Activated CD4-positive, alpha-beta T cell treated with anti-CD3 and anti-CD28 coated beads for 24 hours (primary cell): ENCODE measurements at regions not wholly inside any gene's neighbourhood (a gene's known extent, or its start where the extent isn't known, plus 50 kb on each side); places are given as distances from the start of the nearest gene placed in this dataset.
"Not testable (repeated sequence)": the region's sequence is repeated elsewhere in the genome, so short reads cannot be mapped to it uniquely, and the experiment has no call there.

Experiments used
- DNase-seq, 2 donors: peaks; one replicate each; pipeline ENCODE4 v3.0.0-alpha.2; 2020; ENCODE audit warnings: low read depth in 2 of 2

GRCh38 chr2:18987016-18987415 is 371.4 kb downstream of the OSR1 start:
- DNase-seq = no peak

DNA sequence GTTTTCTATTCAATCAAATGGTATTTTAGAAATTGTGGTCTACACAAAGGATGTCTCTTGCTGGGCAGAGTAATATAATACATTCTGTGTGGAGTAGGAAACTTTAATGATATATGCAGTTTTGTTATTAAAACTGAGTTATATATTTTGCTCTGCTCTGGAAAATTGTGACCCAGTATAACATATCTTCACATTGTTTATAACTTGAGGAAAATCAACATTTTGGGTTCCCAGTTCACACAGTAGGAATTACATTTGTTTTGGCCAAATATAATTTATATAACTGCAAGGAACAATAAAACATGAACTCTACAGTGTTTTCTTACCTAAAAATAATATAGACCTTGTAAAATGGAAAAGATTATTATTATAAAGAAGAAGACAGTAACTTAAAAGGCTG is 372.4 kb downstream of the OSR1 start:
- no peak for DNase-seq

DNA sequence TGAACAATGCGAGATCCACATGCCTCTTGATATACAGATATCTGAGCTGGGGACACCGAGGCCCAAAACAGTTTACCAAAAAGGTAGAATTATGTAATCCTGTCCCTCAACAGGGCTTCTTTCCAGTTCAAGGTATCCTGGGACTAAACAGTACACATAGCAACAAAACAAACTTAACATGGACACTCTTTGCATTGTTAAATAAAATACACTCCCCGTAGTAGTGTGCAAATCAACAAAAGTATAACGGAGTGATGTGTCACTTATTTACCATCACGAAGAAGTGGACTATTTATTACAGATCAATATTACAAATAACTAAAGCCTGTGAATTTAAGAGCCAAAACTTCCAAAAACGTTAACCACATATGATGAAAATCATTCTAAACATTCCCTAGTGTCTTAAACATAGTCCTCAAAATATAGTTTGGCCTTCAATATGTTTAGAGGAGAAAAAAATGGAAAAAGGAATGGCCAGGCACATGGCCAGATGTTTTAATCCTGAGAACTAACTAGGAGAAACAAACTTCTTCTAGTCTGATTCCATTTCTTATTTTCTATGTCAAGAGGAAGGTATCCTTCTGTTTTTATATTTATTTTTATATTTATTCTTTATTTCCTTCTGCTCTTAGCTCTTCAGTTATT is 377.5 kb downstream of the OSR1 start:
- no peak for DNase-seq

DNA sequence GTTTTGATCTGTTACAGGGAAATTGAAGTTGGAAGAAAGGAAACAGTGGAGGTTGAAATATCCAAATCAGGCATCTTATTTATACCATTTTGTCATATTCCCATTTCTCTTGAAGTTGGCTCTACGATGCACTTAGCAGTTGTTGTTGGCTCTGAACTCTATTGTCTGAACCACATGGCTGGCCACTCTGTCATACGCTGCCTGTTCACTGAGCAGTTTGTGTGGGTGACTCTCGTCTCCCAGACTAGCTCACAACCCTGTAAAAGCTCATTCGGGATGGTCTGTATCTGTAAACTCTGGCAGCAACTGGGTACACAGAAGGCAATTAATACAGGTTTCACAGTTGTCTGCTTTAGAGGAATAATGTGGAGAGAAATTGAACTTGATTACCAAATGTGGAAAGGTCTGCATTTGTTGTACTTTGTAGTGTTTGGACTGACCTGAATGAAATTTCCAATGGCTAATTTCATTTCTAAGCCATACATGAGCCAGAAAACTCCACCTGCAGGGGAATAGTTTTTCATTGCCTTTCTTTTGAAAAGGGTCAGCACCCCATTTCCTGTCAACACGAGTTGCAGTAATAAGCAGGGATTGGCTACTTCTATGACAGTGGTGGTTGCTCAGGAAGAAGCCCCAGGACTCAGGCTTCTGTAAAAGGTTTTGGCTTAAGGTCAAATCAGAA is 378.2 kb downstream of the OSR1 start:
- DNase-seq = no peak

DNA sequence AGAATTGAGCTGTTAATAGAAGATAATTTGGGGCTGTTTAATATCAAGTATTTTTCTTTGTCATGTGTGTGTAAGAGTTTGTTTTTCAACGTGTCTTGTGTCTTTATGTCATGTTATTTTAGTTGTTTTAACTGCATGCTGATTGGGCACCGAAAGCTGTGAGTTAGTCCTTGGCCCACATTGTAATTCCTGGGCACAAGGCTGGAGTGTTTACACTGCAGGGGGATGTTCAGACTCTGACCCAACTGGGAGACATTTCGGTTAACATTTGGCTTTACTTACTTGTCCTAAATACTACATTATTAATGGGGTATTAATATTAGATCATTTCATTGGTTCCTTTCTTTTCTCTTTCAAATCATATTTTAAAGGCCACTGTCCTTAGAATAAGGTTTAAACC is 381.0 kb downstream of the OSR1 start:
- DNase-seq = no peak

DNA sequence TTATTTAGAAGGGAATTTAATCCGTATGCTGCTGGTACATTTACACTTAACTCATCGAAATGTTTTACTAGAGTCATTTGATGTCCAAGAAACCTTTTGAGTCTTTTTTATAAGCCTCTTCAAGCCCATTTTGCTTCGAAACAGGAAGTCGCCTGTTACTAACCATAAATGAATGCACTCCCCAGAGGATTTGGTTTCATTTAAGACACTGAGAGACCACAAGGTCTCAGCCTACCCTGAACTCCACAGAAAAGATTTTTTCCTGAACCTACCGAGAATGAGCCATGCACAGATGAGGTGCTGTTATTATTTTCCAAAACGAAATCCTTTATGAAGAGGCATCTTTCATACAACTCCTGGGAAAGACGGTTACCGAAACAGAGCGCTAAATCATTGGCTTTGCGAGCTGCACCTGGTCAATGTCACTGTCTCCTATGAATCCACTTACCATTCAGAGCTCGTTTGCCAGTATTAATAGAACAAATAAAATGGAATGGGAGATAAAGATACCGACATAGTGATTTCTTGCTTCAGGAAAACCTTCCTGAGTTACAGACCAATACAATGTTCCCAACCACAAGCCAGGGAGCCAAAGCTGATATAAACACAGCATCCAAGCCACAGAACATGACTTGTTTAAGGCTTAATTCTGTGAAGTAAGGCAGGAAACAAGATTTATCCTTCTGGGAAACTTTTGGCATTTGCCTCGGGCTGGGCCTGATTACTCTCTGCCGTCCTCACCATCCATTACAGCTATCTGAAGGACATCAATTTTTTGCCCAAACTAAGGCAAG is 382.1 kb downstream of the OSR1 start:
- DNase-seq = no peak

DNA sequence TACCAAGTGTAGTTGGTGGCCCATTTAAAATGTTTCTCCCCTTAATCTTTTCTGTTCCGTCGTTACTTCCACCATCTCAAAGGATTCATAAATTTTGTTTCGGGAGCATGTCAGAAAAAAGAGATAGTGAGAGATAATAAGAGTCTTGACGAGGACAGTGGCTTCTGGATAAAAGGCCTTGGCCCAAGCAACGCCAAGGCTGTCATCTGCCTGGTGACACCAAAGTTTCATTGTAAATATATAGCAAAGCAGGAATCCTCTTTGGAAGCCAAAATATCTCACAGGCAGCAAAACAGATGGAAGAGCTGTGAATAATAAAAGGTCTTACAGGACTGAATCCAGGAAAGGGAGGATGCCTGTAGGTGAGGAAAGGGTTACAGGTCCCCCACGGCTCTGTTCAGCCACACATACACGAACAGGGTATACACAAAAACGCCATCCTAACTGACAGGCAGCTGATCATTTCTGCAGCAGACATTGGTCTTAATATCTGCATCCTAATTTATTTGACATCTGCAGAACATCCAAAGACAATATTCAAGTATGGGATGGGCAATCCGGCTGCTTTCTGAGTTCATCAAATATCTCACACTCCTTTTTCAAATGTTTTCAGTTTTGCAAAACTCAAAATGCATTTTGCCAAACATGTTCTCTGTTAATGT is 382.8 kb downstream of the OSR1 start:
- DNase-seq = no peak

DNA sequence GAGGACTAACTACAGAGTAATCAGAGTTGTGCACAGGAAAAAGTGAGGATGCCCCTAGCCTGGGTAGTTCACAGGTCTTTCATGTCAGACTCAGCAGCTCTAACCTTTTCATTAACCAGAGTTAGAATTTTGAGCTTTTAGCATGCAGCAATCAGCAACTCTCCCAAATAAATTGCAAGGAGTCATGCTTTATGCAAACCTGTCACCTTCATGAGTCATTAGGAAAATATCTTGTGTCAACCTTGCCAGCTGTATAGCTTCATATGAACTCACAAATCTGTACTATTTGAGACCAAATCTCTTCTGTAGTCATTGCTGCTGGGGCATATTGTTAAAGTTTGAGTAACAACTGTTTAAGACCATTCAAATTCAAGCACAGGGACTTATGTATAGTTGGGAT is 382.3 kb upstream of the NT5C1B start:
- no peak for DNase-seq

GRCh38 chr2:18971069-18971378 is 381.7 kb upstream of the NT5C1B start:
- no peak for DNase-seq

DNA sequence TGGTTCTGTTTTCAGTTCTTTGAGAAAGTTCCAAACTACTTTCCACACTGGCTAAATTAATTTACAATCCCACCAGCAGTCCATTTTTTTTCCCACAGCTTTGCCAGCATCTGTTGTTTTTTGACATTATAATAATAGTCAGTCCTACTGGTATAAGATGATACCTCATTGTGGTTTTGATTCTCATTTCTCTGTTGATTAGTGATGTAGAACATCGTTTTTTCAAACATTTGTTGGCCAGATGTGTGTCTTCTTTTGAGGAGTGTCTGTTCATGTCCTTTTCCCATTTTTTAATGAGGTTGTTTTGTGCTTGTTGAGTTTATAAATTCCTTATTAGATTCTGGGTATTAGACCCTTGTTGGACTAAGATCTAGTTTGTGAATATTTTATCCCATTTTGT is 376.8 kb upstream of the NT5C1B start:
- no peak for DNase-seq

GRCh38 chr2:18963739-18964256 is 374.4 kb upstream of the NT5C1B start:
- not testable (repeated sequence) for DNase-seq

DNA sequence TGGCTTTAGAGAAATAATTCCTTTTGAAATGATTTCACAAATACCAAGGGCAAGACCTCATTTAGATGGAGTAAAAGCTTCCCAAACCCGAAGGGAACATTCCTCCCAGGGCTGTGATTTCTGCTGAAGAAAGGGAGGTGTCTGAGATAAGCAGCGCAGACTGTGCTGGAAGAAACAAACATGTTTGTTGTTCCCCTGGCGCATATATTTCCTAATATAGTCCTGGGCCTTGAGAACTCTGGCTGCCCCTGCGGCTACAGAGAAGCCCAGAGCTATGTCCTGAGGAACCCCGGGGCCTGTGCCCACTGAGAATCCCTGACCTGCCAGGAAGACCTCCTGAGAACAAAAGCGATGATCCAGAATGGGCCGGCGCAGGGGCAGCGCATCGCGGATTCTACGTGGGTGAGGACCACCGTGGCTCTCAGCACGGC is 372.6 kb upstream of the NT5C1B start:
- no peak for DNase-seq

DNA sequence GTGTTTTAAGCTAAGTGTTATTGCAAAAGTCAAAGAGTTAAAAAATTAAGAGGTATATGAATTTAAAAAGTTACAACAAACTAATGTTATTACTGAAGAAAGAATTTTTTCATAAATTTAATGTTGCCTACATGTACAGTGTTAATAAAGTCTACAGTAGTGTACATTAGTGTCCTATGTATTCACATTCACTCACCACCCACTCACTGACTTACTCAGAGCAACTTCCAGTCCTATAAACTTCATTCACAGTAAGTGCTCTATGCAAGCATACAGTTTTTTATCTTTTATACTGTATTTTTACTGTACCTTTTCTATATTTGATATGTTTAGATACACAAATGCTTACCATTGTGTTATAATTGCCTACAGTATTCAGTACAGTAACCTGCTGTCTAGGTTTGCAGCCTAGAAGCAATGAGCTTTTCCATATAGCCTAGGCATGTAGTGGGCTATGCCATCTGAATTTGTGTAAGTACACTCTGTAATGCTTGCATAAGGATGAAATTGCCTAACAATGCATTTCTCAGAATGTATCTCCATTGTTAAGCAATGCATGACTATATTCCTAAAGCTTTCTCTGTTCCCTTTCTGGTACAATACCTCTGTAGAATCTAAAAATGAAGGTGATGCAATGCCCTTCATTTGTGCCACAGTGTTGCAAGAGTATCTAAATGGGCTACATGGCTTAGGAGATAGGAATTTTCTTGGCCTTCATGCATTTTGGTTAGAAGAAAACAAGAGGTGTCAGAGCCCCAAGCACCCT is 370.8 kb upstream of the NT5C1B start:
- DNase-seq = no peak

- no peak for DNase-seq
Measured at GRCh38 chr2:18959200-18959599, 369.8 kb upstream of the NT5C1B start.

DNA sequence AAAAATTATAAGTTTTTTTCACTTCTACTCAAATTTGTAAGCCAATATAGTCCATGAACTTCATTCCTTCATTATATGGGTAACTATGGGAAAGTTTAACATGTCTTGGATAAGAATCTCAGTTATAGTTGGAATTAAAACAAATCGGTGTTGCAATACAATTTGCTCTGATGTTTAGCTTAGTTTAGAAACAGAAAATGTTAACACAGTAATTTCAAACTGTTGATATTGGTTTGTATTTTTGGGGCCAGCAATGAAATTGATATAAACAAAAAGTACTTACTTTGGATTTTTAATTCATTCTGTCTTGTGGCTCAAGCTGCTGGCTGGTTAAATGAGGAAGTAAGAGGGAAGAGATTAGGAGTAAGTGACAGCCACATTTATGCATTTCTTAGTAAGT is 368.5 kb upstream of the NT5C1B start:
- no peak for DNase-seq

DNA sequence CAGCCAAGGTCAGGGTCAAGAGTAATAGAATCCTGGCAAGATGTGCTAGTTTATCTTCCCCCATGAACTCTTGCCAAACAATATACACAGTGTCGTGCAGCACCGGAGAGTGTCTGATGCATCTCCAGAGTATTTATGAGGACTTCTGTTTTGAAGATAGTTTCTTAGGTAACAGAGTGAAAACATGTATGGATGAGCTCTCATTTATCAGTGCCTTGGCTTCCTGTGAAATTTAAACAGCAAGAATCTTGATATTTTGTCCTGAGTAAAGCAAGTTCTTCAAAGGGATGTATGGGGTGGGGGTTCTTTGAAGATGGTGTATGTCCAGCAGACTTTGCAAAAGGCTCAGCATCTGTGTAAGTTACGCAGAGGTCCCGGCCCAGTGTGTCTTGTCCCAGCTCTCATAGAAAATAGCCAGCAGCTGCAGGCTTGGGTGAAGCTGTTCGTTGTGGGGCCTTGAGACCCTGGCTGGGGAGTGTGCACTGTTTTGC is 361.0 kb upstream of the NT5C1B start:
- DNase-seq = no peak

GRCh38 chr2:18949871-18950270 is 360.5 kb upstream of the NT5C1B start:
- DNase-seq = no peak

- no peak for DNase-seq
Measured at GRCh38 chr2:18940184-18940583, 350.8 kb upstream of the NT5C1B start.

DNA sequence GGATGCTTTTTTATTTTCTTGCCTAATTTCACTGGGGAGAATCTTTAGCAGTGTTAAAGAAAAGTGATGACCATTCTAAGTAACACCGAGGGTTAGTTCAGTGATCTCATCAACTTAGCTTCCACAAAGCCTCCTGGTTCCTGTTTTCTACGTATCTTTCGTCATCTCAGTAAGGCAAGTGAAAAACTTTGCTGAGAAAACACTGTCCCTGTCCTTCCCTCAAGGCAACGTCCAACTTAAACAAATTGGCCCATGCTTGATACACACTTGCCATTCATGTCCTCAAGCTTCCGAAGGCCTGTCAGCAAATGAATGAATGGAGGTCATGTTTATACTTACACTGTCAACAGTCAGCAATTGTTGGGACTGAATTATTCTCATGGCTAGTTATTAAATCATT is 350.4 kb upstream of the NT5C1B start:
- not testable (repeated sequence) for DNase-seq

GRCh38 chr2:18934886-18935285 is 345.5 kb upstream of the NT5C1B start:
- DNase-seq = no peak

DNA sequence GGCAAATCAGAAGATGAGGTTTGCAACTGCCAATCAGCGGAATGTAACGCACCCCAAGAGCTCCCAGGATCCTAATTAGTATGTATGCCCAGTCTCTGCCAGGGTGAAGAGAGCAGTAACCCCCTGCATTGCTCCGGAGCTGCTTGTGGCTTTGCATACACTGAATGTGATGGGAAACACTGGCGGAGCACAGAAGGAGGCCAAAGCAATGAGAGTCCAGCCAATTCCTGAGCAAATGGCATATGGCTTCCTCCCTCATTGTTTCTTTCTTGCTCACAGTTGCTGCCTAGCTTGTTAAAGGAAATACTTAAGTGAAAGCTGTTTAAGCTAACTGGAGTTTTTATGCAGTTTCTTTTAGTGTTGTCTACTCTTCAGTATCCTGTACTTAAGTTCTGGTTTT is 343.5 kb upstream of the NT5C1B start:
- no peak for DNase-seq
